NCI-H2107 treated with DMSO at 0.1 percent for 48 hours (cell line): ENCODE measurements at regions not wholly inside any gene's neighbourhood (a gene's known extent, or its start where the extent isn't known, plus 50 kb on each side); places are given as distances from the start of the nearest gene placed in this dataset.

Source experiments
- DNase-seq: peaks from one replicate; lab custom pipeline; 2025; ENCODE audit not compliant: unreplicated experiment; lab: John Stamatoyannopoulos, UW

- no peak for DNase-seq
Observed at GRCh38 chr12:90410962-90411361, 544.0 kb downstream of the CCER1 start.

- DNase-seq, result no peak
Observed at GRCh38 chr12:90407841-90408240, 547.1 kb downstream of the CCER1 start.

- no peak for DNase-seq
Observed at GRCh38 chr12:90404071-90404470, 550.9 kb downstream of the CCER1 start.

GRCh38 chr12:90401185-90401584 lies 553.8 kb downstream of the CCER1 start:
- DNase-seq, result no peak

- no peak for DNase-seq
Observed at GRCh38 chr12:90399357-90399756, 555.6 kb downstream of the CCER1 start.

- no peak for DNase-seq
Observed at GRCh38 chr12:90398285-90398836, 556.6 kb downstream of the CCER1 start.

GRCh38 chr12:90396556-90396955 lies 558.4 kb downstream of the CCER1 start:
- DNase-seq, result no peak

GRCh38 chr12:90393652-90394051 lies 561.3 kb downstream of the CCER1 start:
- DNase-seq, result no peak

DNA sequence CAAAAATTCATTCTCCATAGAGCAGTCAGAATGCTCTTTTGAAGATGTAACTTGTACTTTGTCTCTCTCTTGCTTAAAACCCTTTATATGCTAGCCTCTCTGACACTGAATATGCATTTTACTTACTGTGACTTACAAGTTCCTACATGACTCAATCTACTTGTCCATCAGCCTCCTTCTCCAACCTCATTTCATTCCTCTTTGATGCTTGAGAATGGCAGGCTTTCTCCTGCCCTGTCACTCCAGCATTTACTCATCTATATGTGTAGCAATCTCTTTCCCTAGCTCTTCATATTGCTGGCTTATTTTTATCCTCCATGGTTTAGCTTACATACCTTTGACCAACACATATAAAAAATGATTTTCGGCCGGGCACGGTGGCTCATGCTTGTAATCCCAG lies 561.9 kb downstream of the CCER1 start:
- DNase-seq, result no peak

DNA sequence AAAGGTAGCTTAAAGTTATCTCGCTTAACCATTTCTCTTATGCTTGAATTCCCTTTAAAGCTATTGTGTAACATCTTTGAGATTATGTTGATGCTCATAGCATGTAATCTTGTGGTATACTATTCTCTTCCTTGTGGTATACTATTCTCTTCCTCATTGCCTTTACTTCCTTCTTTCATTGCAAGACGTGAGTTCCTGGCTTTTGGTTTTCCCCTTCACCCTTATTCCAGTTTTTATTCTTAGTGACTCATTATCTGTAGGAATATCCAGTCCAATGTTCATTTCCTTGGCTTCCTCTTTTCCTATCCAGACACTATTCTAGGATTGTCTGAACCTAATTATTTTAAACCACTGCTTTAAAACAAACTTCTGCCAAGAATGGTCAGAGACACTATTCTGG lies 564.0 kb downstream of the CCER1 start:
- DNase-seq, result no peak

- no peak for DNase-seq
Observed at GRCh38 chr12:90368081-90368480, 586.9 kb downstream of the CCER1 start.

DNA sequence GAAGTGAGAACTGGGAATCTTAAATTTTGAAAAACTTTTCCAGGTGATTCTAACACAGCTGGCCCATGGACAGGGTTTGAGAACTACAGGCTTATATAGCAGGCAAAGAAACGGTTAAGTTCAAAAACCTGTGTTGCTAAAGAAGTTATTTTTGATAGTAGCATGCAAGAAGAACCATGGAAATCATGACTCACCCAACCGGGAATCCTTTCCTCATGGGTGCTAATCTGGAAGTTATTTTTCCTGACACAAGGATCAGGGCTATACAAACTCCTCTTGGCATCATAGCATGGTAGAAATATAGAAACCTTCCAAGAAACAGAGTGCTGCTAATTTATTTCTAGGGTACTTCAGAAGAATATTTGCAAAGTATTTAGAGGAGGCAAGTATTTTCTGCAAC lies 588.7 kb downstream of the CCER1 start:
- no peak for DNase-seq

DNA sequence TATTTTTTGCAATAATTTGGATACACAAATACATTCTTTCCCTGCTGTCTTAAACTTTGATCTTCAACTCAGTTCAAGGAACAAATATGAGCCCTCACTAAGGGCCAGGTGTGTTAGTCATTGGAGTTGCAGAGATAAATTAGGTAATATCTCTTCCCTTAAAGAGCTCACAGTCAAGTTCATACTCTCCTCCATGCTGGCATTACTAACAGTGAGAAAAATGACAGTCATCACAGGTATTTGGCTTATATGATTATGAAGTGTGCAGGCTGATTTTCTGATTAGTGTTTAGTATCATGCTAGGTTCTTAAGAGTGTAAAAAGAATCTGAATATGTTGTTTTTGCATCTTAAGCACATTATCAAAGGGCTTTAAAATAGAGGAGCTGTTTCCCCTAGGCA lies 594.7 kb downstream of the CCER1 start:
- DNase-seq, result no peak

- no peak for DNase-seq
Observed at GRCh38 chr12:90355711-90356355, 599.1 kb downstream of the CCER1 start.

DNA sequence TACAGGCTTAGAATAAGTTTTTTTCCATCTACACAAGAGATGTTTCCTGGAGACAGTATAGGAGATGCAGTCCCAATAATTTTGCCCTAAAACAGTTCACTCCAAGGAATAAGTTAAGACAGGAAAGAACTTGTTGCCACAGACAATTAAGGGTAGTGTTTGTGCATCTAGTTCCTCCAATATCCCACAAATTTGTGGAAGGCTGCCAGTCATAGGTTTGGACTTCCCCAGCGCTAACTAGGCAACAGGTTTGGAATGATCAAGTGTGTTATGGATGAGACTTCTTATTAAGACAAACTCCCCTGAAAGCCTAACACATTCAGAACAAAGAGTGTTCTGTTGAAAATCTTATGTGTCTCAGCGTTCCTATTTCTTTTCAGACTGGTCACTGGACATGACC lies 611.0 kb downstream of the CCER1 start:
- no peak for DNase-seq

GRCh38 chr12:90342081-90342480 lies 612.9 kb downstream of the CCER1 start:
- DNase-seq, result no peak

DNA sequence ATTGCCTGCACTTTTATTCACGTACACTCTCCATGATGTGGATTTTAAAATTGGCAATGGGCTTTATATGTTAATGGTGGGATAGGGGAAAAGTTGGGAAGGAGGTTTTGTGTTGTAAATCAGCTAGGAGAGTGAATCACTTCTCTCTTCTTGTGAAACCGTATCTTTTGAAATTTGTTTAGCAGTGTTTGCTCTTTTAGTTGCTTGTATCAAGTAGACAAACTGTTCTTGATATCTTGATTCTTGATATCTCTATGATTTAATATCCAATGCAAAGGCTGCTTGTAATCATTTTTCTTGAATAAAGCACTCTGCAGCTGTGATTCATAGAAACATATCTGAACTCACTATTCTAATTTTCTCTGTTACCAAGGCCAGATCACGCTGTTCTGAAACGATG lies 615.1 kb downstream of the CCER1 start:
- DNase-seq, result no peak

DNA sequence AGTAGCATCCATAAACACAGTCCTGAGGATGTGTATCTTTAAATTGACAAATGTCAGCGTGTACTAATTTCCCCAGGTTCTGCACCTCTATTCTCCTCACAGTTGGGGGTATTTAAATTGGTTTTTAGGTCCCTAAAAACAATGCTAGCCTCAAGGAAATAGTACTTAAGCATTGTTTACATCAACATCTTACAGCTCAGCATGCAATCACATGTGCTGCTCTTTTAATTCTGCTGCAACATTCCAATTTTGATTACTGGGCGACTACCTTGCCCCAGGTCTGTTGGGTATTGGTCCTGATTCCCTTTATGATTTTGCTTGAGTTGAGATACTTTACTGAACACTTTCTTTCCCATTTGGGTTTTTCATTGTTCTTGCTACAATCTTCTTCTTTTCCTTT lies 616.6 kb downstream of the CCER1 start:
- no peak for DNase-seq

GRCh38 chr12:90337018-90337417 lies 618.0 kb downstream of the CCER1 start:
- no peak for DNase-seq

- DNase-seq, result no peak
Observed at GRCh38 chr12:90335566-90335965, 619.4 kb downstream of the CCER1 start.

- DNase-seq, result no peak
Observed at GRCh38 chr12:90333939-90334338, 621.0 kb downstream of the CCER1 start.

DNA sequence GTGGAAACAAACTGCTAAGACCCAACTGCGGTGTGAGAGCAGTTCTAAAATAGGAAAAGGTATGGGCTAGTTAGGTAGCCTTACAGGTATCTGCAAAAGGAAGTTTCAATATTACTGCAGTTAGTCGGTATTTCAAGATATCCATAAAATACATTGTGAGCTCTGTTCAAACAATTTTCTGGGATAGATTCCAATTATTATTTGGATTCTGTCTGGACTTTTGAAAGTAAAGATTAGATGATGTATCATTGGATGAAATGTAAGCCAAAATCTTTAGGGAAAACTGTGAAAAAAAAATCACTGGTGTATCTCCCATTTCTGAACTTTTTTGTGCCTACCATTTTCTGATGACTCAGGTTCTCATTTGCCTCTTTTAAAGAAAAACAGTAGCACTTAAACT lies 621.6 kb downstream of the CCER1 start:
- no peak for DNase-seq

DNA sequence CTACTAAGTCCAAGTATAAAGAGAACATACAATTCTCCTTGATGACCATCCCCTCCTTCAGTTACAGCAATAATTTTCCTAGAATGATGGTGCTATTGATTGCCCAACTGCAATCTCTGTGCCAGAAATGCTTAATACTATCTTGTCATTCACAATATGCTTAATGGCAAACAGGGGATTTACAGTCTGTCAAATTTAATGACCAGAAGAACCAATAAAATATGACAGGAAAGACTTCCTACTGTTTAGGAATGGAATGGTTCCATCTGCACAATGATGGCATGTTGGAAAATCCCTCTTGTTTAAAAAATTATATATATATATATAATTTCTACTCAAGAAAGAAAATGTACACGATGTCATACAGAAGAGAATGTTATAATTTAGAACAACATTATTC lies 623.2 kb downstream of the CCER1 start:
- no peak for DNase-seq
